ENCODE measurements at regions not wholly inside any gene's neighbourhood (a gene's known extent, or its start where the extent isn't known, plus 50 kb on each side); places are given as distances from the start of the nearest gene placed in this dataset.
A peak's percentile ranks its signal among the peaks of the same experiment; 100 is the strongest.

DNA sequence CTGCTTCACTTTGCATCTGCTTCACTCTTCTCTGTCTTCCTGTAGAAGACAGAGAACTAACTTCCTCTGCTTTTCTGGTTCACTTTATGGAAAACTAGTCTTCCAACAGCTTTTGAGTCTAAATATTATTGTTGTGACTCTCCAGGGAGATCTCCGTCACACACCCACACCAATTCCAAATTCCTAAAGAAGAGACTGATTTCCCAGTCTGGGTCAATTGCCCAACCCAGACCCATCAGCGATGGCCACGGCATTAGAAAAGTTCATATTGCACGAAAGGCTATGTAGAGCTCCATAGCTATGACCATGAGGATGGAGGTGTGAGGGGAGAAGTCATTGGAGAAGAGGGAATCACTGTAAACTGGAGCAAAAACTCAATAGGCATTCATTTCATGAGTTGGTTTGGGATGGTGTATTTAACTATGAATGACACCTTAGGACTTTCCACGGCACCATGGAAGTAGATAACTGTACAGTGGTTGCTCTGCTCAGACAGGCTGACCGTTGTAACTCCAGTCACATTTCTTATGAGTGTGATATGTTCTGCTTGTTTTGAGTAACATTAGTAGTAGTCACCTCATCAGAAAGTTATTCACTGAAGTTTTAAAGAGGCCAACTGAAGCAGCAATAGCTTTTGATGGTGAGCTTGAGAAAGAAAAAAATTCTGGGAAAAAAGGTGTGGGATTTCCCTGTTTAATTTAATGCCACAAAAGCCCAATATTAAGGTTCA is 78.1 kb upstream of the MAMDC2 start:
- DNase-seq = peak; percentile 42
- Histone ChIP-seq H3F3A (ENCODE audit: insufficient read depth) (peaks cover 20% of the 10 kb centered on the region), H3K79me2 (ENCODE audit: insufficient read depth) (no peaks in the 10 kb centered on the region), H3K4me2 (ENCODE audit: unreplicated experiment) (no peak overlapping the region), H3K9me2 (ENCODE audit: insufficient read depth) (no peaks in the 10 kb centered on the region), H3K4me3 (no peak overlapping the region), H3K4me1 (ENCODE audit: insufficient read depth) (peaks cover 19% of the 10 kb centered on the region), H3K9me3 (ENCODE audit: low read depth) (no peaks in the 10 kb centered on the region), H3K27me3 (replicated peaks; ENCODE audit: insufficient read depth) (no peaks in the 10 kb centered on the region), H3K9ac (no peak overlapping the region), H2AFZ (no peak overlapping the region), H3K27ac (no peak overlapping the region), H3K36me3 (ENCODE audit: low read depth) (no peaks in the 10 kb centered on the region), H4K20me1 (ENCODE audit: insufficient read depth) (no peaks in the 10 kb centered on the region)
- TF ChIP-seq EZH2 (IDR thresholded peaks at IDR 0.05; ENCODE audit: insufficient read depth, poor library complexity, severe bottlenecking) (no peak), EZH2phosphoT487 (IDR thresholded peaks at IDR 0.05; ENCODE audit: insufficient read depth, low read depth) (no peak)
- 83 to 92% methylated on average over 6 of the region's 6 CpGs for WGBS, 2 experiments (ENCODE audit: low coverage in 1 of 2, low lambda C conversion rate in 2 of 2, missing lambda C conversion rate in 2 of 2)
- in situ Hi-C loops (cut with MboI) = loop anchor here (25.0 kb wide), 2 partner anchors 272 to 622 kb away; no protein-coding TSS in a partner anchor

DNA sequence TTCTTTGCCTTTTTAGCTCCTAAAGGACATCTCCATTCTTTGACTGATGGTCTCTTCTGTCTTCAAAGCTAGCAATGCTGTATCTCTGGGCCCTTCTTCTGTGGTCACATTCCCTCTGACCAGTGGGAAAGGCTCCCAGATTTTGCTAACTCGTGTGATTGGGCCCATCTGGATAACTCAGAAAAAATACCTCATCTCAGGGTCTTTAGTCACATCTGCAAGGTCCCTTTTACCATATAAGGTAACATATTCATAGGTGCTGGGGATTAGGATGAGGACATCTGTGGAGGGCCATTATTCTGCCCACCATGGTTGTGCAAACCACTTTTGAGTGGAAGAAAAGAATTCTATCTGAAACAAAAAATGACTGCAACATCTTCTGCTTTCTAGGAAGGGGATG is 76.3 kb upstream of the MAMDC2 start:
- in situ Hi-C loops (cut with MboI) = loop anchor here (25.0 kb wide), 2 partner anchors 270 to 620 kb away; no protein-coding TSS in a partner anchor
- no peak for DNase-seq
- peaks cover 21% of the 10 kb centered on the region for H3F3A ChIP-seq (ENCODE audit: insufficient read depth)

DNA sequence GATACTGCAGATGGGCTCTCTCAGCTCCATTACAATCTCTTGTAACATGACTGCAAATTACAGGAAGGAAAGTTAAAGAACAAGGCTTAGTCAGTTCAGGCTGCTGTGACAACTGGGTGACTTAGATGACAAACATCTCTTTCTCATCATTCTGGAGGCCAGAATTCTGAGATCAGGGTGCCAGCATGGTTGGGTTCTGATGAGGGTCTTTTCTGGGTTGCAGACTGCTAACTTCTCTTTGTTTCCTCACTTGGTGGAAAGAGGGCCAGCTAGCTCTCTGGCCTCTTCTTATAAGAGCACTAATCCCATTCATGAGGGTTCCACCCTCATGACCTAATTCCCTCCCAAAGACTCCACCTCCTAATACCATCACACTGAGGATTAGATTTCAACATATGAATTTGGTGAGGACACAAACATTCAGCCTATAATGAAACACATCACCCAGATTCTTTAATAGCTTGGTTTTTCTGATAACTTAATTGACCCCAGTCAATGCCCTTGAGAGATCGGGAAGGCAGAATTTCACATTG is 73.6 kb upstream of the MAMDC2 start:
- no peak for TF ChIP-seq EZH2 (IDR thresholded peaks at IDR 0.05; ENCODE audit: insufficient read depth, poor library complexity, severe bottlenecking)
- no peak for TF ChIP-seq EZH2phosphoT487 (IDR thresholded peaks at IDR 0.05; ENCODE audit: insufficient read depth, low read depth)
- Histone ChIP-seq H3K4me1 (ENCODE audit: insufficient read depth) (peaks cover 25% of the 10 kb centered on the region), H4K20me1 (ENCODE audit: insufficient read depth) (no peaks in the 10 kb centered on the region), H3K9me3 (ENCODE audit: low read depth) (no peaks in the 10 kb centered on the region), H3K36me3 (ENCODE audit: low read depth) (no peaks in the 10 kb centered on the region), H3K4me2 (ENCODE audit: unreplicated experiment) (no peak overlapping the region), H3K9me2 (ENCODE audit: insufficient read depth) (no peaks in the 10 kb centered on the region), H3K79me2 (ENCODE audit: insufficient read depth) (no peaks in the 10 kb centered on the region), H2AFZ (no peak overlapping the region), H3K9ac (no peak overlapping the region), H3F3A (ENCODE audit: insufficient read depth) (peaks cover 23% of the 10 kb centered on the region), H3K27me3 (replicated peaks; ENCODE audit: insufficient read depth) (no peaks in the 10 kb centered on the region), H3K27ac (no peak overlapping the region), H3K4me3 (no peak overlapping the region)
- in situ Hi-C loops (cut with MboI) = loop anchor here (5.0 to 25.0 kb wide), 3 partner anchors 142 to 617 kb away; no protein-coding TSS in a partner anchor
- DNase-seq = peak; percentile 29
- 94 to 100% methylated on average over 1 of the region's 1 CpG for WGBS, 2 experiments (ENCODE audit: low coverage in 1 of 2, low lambda C conversion rate in 2 of 2, missing lambda C conversion rate in 2 of 2)

More for the DNA sequence above, 76.3 kb upstream of the MAMDC2 start:
- Histone ChIP-seq H3K36me3 (ENCODE audit: low read depth) (no peaks in the 10 kb centered on the region), H3K9me2 (ENCODE audit: insufficient read depth) (no peaks in the 10 kb centered on the region), H3K79me2 (ENCODE audit: insufficient read depth) (no peaks in the 10 kb centered on the region), H3K4me1 (ENCODE audit: insufficient read depth) (peaks cover 25% of the 10 kb centered on the region), H3K27ac (no peak overlapping the region), H4K20me1 (ENCODE audit: insufficient read depth) (no peaks in the 10 kb centered on the region), H3K4me2 (ENCODE audit: unreplicated experiment) (no peak overlapping the region), H3K9me3 (ENCODE audit: low read depth) (no peaks in the 10 kb centered on the region), H3K27me3 (replicated peaks; ENCODE audit: insufficient read depth) (no peaks in the 10 kb centered on the region), H3K4me3 (no peak overlapping the region), H3K9ac (no peak overlapping the region), H2AFZ (no peak overlapping the region)
- no peak for TF ChIP-seq EZH2phosphoT487 (IDR thresholded peaks at IDR 0.05; ENCODE audit: insufficient read depth, low read depth)
- TF ChIP-seq EZH2 (IDR thresholded peaks at IDR 0.05; ENCODE audit: insufficient read depth, poor library complexity, severe bottlenecking) = no peak
- WGBS, 2 experiments (ENCODE audit: low coverage in 1 of 2, low lambda C conversion rate in 2 of 2, missing lambda C conversion rate in 2 of 2) = 53 to 80% methylated on average over 1 of the region's 1 CpG

DNA sequence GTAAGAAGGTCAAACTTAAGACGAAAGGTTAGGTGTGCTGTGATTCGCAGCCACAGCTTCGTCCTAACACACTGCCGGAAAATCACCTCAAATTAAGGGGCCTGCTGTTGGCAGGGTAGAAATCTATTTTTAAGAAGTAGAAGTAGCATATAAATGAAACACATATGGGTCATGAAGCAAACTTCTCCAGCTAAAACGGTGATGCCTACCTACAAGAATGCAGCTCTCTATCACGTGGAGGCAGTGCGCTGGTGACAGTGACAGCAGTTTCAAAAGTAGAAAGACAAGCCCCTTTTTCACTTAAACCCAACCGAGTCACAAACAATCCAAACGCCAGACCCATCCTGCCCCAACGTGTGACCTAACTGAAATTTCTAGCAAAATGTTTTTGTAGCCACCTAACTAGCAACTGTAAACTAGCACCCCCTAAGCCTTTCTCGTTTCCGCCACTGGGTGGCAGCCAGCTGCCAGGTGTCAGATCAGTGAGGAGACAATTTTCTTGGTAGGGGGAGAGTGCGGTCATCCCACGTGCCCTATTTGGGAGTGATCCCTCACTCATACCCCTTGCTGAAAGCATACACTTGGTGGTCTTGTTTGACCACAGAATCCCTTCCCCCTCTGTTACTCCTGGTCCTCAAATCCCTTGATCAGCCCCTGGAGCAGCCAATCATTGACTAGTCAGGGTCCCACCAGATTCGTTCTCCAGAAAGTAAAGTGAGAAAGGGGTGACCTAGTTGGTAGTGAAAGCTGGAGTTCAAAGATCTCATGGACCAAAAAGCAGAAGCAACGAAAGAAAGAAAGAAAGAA is 71.8 kb upstream of the MAMDC2 start:
- Histone ChIP-seq H3K4me3 (peak overlapping the region; percentile 55), H3K4me2 (ENCODE audit: unreplicated experiment) (peak overlapping the region; percentile 70), H3K4me1 (ENCODE audit: insufficient read depth) (peaks cover 34% of the 10 kb centered on the region), H4K20me1 (ENCODE audit: insufficient read depth) (no peaks in the 10 kb centered on the region), H3F3A (ENCODE audit: insufficient read depth) (peaks cover 35% of the 10 kb centered on the region), H3K36me3 (ENCODE audit: low read depth) (no peaks in the 10 kb centered on the region), H3K27ac (peak overlapping the region; percentile 60), H3K79me2 (ENCODE audit: insufficient read depth) (no peaks in the 10 kb centered on the region), H3K27me3 (replicated peaks; ENCODE audit: insufficient read depth) (no peaks in the 10 kb centered on the region), H3K9me2 (ENCODE audit: insufficient read depth) (no peaks in the 10 kb centered on the region), H3K9ac (peak overlapping the region; percentile 38), H3K9me3 (ENCODE audit: low read depth) (no peaks in the 10 kb centered on the region), H2AFZ (peak overlapping the region; percentile 59)
- WGBS, 2 experiments (ENCODE audit: low coverage in 1 of 2, low lambda C conversion rate in 2 of 2, missing lambda C conversion rate in 2 of 2) = 13% methylated on average over 15 to 16 of the region's 16 CpGs
- TF ChIP-seq EZH2 (IDR thresholded peaks at IDR 0.05; ENCODE audit: insufficient read depth, poor library complexity, severe bottlenecking) = no peak
- TF ChIP-seq EZH2phosphoT487 (IDR thresholded peaks at IDR 0.05; ENCODE audit: insufficient read depth, low read depth) = no peak
- in situ Hi-C loops (cut with MboI) = loop anchor here (5.0 to 25.0 kb wide), 3 partner anchors 140 to 615 kb away; no protein-coding TSS in a partner anchor
- peak; percentile 83 for DNase-seq

Measured in GM23248 (cell line).